Right cardiac atrium (tissue), 5 donors: ENCODE measurements at regions not wholly inside any gene's neighbourhood (a gene's known extent, or its start where the extent isn't known, plus 50 kb on each side); places are given as distances from the start of the nearest gene placed in this dataset.
A peak's percentile ranks its signal among the peaks of the same experiment; 100 is the strongest.
"Not testable (repeated sequence)": the region's sequence is repeated elsewhere in the genome, so short reads cannot be mapped to it uniquely, and the experiment has no call there.

Source experiments
- ATAC-seq, 2 donors: fragments of 200-7000 bp; cut with Tn5 transposase; one replicate each; pipeline versions ENCODE4 v1.8.0 to v1.9.1; 2020; ENCODE audit warnings: moderate library complexity in 2 of 2, mild to moderate bottlenecking in 1 of 2
- DNase-seq, 3 donors: peaks; one replicate each; pipeline ENCODE4 v3.0.0-alpha.2; 2020
- H3K27ac ChIP-seq: one replicate; pipeline ENCODE4 v1.5.1; 2013; ENCODE audit warnings: mild to moderate bottlenecking, low read length, control low read depth, moderate library complexity
- H3K27me3 ChIP-seq: one replicate; pipeline ENCODE4 v1.6.1; 2013; ENCODE audit not compliant: control insufficient read depth, insufficient read depth
- H3K4me1 ChIP-seq: one replicate; pipeline ENCODE4 v1.6.1; 2013; ENCODE audit warnings: low read length; ENCODE audit not compliant: control insufficient read depth, insufficient read depth
- H3K4me3 ChIP-seq: one replicate; pipeline ENCODE4 v1.5.1; 2013; ENCODE audit warnings: low read length, control low read depth
- H3K9me3 ChIP-seq: one replicate; pipeline ENCODE4 v1.6.1; 2013; ENCODE audit warnings: low read length; ENCODE audit not compliant: control insufficient read depth
- WGBS: extraction: QIAGEN DNeasy Blood & Tissue Kit; methylation state at CpG from one replicate; pipeline ENCODE4 v1.1.7; 2013; 5-methylcytosine and 5-hydroxymethylcytosine counted together
- intact Hi-C, 4 donors: fragments of 100-400 bp; cut with DNase I; formaldehyde crosslinking; loops; one replicate each; pipeline versions ENCODE4 v1.11.0 to v1.14.0; 2022 to 2023
- donor health status: healthy with polysubstance abuse.
- donor health status: DM: no; HTN: yes; CAD: no.
- donor health status: DM: no; HTN: no; CAD: no.
- donor health status: DM: no; HTN: yes; CAD: no; lungs with severe emphysema.
- donor health status: DM: yes; HTN: yes; CAD: no.

DNA sequence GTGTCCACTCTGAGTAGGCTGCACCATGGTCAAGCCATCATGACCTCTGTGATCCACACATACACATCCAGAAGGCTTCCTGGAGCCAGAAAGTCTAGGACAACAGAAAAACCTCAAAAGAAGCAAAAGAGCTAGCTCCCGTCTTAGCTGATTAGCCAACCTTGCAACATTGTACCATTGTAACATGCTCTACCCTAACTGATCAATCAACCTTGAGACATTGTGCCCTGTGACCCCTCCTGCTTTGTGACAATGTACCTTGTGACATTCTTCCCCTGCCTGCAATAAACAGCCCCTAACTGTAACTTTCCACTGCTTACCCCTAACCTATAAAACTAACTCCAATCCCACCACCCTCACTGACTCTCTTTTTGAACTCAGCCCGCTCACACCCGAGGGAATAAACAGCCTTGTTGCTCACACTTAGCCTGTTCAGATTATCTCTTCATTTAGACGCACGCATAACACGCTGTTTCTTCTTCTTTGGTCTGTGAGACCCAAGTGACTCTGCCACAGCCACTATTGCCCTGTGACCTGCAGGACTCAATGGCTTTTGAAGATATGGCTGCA, 1104.6 kb downstream of the OTOL1 start:
- DNase-seq = no peak
- no peak for ATAC-seq
- H3K27me3 ChIP-seq = no peaks in the 10 kb centered on the region
- intact Hi-C loops = no loop called here
- no peak overlapping the region for H3K4me3 ChIP-seq
- no peaks in the 10 kb centered on the region for H3K4me1 ChIP-seq
- 89% methylated on average over 6 of the region's 6 CpGs for WGBS
- no peaks in the 10 kb centered on the region for H3K9me3 ChIP-seq
- H3K27ac ChIP-seq = no peak overlapping the region

DNA sequence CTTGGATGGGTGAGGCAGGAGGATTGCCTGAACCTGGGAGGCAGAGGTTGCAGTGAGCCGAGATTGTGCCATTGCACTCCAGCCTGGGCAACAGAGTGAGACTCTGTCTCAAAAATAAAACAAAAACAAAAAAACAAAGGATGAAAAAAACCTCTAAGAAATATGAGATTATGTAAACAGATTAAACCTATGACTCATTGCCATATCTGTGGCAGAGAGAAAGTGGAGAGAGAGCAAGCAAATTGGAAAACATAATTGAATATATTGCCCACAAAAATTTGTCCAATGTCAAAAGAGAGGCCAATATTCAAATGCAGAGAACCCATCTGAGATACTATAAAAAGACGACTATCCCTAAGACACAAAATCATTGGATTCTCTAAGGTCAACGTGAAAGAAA, 1106.0 kb downstream of the OTOL1 start:
- no peak overlapping the region for H3K4me3 ChIP-seq
- intact Hi-C loops = no loop called here
- no peaks in the 10 kb centered on the region for H3K9me3 ChIP-seq
- H3K4me1 ChIP-seq = no peaks in the 10 kb centered on the region
- WGBS = 88% methylated on average over 3 of the region's 3 CpGs
- ATAC-seq = no peak
- no peaks in the 10 kb centered on the region for H3K27me3 ChIP-seq
- no peak overlapping the region for H3K27ac ChIP-seq
- DNase-seq = no peak

DNA sequence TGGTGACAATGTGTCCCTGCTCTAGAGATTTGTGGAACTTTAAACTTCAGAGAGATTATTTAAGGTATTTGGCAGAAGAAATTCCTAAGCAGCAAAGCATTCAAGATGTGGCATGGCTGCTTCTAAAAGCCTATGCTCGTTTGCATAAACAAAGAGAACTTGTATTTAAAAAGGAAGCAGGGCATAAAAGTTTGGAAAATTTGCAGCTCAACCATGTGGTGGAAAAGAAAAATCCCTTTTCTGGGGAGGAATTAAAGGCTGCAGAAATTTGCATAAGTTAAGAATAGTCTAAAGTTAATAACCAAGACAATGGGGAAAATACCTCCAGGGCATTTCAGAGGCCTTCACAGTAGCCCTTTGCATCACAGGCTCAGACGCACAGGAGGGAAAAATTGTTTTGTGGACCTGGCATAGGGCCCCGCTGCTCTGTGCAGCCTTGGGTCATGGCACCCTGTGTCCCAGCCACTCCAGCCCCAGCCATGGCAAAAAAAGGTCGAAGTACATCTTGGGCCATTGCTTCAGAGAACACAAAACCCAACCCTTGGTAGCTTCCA, 1109.1 kb downstream of the OTOL1 start:
- no peaks in the 10 kb centered on the region for H3K27me3 ChIP-seq
- H3K4me1 ChIP-seq = no peaks in the 10 kb centered on the region
- ATAC-seq (no peak), DNase-seq (no peak)
- no peak overlapping the region for H3K4me3 ChIP-seq
- no peaks in the 10 kb centered on the region for H3K9me3 ChIP-seq
- intact Hi-C loops = no loop called here
- H3K27ac ChIP-seq = no peak overlapping the region
- 77% methylated on average over 4 of the region's 4 CpGs for WGBS

DNA sequence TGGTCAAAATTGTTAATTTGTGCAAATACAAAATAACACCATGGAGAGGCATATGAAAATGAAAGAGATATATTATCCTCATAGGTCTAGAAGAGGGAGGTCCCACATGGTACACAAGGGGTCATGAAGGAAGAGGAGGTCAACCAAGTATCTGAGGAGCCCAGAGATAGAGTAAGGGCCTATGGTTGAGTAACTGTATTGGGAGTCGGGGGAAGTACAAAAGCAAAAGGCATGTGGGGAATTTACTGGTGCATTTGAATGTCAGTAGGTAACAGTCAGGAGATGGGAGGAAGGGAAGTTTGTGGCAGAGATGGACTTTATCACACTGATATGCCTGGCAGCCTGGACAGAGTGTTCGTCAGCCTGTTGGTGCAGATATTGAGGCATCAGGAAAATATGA, 1113.7 kb downstream of the OTOL1 start:
- intact Hi-C loops = no loop called here
- H3K4me1 ChIP-seq = no peaks in the 10 kb centered on the region
- no peak overlapping the region for H3K4me3 ChIP-seq
- no peak for DNase-seq
- H3K27ac ChIP-seq = no peak overlapping the region
- ATAC-seq = no peak
- no peaks in the 10 kb centered on the region for H3K9me3 ChIP-seq
- H3K27me3 ChIP-seq = no peaks in the 10 kb centered on the region
- WGBS = 61% methylated on average over 2 of the region's 2 CpGs

DNA sequence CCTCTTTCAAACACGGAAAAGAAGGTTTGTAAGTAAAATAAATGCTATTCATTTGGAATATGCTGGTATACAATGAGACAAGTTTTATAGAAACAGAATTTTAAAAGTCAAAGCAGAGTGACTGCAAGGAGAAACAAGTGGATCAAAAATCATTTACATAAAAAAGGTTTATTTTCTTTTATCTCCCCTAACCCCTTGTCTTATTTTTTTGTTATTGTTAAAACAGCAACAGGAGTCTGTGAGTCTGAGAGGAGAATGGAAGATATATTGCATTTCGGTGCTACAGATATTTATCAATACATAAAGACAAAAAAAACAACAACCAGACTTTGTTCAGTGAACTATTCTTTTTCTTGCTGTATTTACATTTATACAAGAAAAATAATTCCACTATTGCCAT, 1116.4 kb downstream of the OTOL1 start:
- Histone ChIP-seq H3K4me3 (no peak overlapping the region), H3K27ac (no peak overlapping the region), H3K27me3 (no peaks in the 10 kb centered on the region), H3K4me1 (no peaks in the 10 kb centered on the region), H3K9me3 (no peaks in the 10 kb centered on the region)
- intact Hi-C loops = no loop called here
- ATAC-seq = no peak
- WGBS = 74% methylated on average over 2 of the region's 2 CpGs
- DNase-seq = no peak

DNA sequence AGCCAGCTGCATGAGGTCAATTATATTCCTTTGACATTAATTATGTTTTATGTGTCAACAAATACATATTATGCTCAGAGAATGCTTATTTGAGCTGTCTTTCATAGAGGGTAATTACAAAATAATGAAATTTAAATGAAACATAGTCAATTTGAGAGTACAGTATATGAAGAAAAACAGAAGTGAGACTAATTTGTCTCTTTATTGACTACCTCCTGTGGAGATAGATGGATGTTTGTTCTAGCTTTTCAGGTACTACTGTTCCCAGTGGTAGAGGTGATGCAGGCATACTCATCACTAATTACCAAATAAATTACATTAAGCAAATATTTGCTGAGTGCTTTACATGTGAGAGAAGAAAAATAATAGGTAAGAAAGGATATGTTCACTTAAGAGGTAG, 1129.6 kb downstream of the OTOL1 start:
- DNase-seq (no peak), ATAC-seq (no peak)
- H3K4me1 ChIP-seq = no peaks in the 10 kb centered on the region
- H3K4me3 ChIP-seq = no peak overlapping the region
- no peaks in the 10 kb centered on the region for H3K9me3 ChIP-seq
- intact Hi-C loops = no loop called here
- H3K27ac ChIP-seq = no peak overlapping the region
- H3K27me3 ChIP-seq = no peaks in the 10 kb centered on the region

DNA sequence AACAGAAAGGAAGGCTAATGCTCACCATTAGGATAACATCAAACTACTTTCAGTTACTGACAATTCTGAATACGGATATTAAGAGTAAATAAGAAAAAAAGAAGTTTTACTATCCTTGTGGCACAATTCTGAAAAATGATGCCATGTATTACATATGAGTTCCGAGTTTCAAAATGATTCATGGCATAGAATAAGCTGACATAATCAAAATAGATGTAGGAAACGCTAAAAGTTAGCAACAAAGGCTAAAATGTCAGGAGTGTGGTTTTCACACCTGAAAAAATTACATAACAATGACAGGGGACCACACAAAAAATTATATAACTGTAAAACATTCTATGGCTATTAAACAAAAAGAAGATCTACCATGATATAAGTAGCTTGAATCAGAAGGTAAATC, 1131.9 kb downstream of the OTOL1 start:
- Histone ChIP-seq H3K4me3 (no peak overlapping the region), H3K4me1 (no peaks in the 10 kb centered on the region), H3K27ac (no peak overlapping the region), H3K9me3 (no peaks in the 10 kb centered on the region), H3K27me3 (no peaks in the 10 kb centered on the region)
- ATAC-seq (no peak), DNase-seq (no peak)
- intact Hi-C loops = no loop called here
- WGBS = 87% methylated on average over 3 of the region's 3 CpGs

DNA sequence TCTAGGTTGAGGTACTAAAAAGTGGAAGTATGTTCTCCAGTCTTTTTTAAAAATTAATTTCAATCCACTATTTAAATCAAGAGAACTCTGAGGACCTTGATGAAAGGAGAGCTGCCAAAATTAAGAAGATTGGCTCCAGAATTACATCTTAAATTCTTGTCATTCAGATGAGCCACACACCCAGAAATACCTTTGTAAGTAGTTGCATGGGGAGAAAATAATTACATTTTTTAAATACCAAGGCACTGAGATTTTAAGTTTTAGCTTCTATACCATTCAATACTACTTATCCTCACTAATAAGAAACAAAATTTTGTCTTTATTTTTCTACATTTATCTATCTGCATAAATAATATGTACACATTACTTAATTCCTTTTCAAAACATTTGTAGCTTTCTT, 1132.8 kb downstream of the OTOL1 start:
- no peaks in the 10 kb centered on the region for H3K4me1 ChIP-seq
- H3K4me3 ChIP-seq = no peak overlapping the region
- no peak for DNase-seq
- intact Hi-C loops = no loop called here
- H3K9me3 ChIP-seq = no peaks in the 10 kb centered on the region
- no peaks in the 10 kb centered on the region for H3K27me3 ChIP-seq
- no peak for ATAC-seq
- no peak overlapping the region for H3K27ac ChIP-seq

DNA sequence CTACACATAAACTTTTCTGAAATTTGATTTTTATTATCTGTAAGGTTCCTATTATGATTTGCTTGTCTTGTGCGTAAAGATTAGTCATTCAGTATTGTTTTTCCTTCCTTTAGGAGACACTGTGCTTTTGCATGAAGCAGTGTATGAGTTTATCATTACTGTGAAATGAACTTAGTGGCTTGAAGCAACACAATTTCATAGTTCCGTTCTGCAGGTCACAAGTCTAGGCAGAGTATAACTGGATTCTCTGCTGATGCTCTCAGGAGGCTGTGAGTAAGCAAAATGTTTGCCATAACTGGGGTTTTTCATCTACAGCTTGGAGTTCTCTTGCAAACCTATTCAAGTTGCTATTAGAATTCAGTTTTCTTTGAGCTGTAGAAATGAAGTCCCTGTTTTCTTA, 1136.1 kb downstream of the OTOL1 start:
- Histone ChIP-seq H3K27me3 (no peaks in the 10 kb centered on the region), H3K4me3 (no peak overlapping the region), H3K27ac (no peak overlapping the region), H3K4me1 (no peaks in the 10 kb centered on the region), H3K9me3 (no peaks in the 10 kb centered on the region)
- no peak for DNase-seq
- intact Hi-C loops = no loop called here
- ATAC-seq = no peak
- WGBS = 77% methylated on average over 2 of the region's 2 CpGs

DNA sequence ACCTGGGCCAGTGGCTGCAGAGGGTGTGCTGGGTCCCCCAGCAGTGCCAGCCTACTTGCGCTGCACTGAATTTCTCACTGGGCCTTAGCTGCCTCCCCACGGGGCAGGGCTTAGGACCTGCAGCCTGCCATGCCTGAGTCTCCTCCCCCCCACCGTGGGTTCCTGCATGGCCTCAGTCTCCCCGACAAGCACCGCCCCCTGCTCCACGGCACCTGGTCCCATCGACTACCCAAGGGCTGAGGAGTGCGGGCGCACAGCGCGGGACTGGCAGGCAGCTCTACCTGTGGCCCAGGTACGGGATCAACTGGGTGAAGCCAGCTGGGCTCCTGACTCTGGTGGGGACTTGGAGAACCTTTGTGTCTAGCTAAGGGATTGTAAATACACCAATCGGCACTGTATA, 1143.6 kb downstream of the OTOL1 start:
- H3K27me3 ChIP-seq, intact Hi-C loops, H3K9me3 ChIP-seq, H3K4me3 ChIP-seq, H3K27ac ChIP-seq, ATAC-seq, H3K4me1 ChIP-seq: not testable (repeated sequence)
- peak in 1 of 3 donors; percentile 45 for DNase-seq
- 97% methylated on average over 13 of the region's 13 CpGs for WGBS

DNA sequence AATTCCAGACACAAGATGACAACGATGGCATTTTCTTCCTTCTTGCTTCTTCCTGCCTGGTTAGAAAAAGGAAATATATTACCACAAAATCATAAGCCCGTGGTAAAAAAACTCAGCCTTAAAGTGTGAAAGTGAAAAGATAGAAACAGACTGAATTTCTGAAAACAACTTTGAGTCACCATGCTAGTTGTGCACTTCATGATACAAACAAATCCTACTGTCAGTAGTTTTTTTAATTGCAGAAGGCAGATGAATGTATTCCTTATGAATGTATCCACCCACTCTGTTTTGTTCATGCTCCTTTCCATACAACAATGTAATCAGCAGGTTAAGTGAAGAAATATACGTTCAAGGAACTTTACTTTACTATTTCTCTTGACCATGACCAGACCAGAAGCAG, 1144.7 kb downstream of the OTOL1 start:
- WGBS = 69% methylated on average over 3 of the region's 3 CpGs
- no peak overlapping the region for H3K4me3 ChIP-seq
- intact Hi-C loops = no loop called here
- H3K27ac ChIP-seq = no peak overlapping the region
- H3K4me1 ChIP-seq = no peaks in the 10 kb centered on the region
- H3K9me3 ChIP-seq = no peaks in the 10 kb centered on the region
- ATAC-seq (no peak), DNase-seq (no peak)
- H3K27me3 ChIP-seq = no peaks in the 10 kb centered on the region

DNA sequence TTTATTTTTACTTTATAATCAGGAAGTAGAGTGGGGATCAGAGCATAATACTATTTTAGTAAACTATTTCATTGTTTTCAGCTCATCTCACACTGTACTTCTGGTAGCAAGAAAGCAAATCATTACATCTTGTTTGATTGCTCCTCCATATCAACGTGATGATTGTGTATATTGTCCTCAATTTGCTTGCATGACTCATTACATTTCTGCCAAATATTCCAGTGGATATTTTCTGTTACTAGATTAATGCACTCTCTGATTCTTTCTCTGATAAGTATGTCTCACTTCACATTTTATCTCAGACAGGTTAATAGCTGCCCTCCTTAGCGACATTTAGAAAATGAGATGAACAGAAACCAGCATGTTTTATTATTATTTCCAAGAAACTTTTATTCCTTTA, 1145.3 kb downstream of the OTOL1 start:
- H3K27me3 ChIP-seq = no peaks in the 10 kb centered on the region
- no peaks in the 10 kb centered on the region for H3K9me3 ChIP-seq
- 61% methylated on average over 2 of the region's 2 CpGs for WGBS
- H3K4me3 ChIP-seq = no peak overlapping the region
- DNase-seq (no peak), ATAC-seq (no peak)
- intact Hi-C loops = no loop called here
- no peaks in the 10 kb centered on the region for H3K4me1 ChIP-seq
- H3K27ac ChIP-seq = no peak overlapping the region
